ENCODE measurements at regions not wholly inside any gene's neighbourhood (a gene's known extent, or its start where the extent isn't known, plus 50 kb on each side); places are given as distances from the start of the nearest gene placed in this dataset.
"Not testable (repeated sequence)": the region's sequence is repeated elsewhere in the genome, so short reads cannot be mapped to it uniquely, and the experiment has no call there.

GRCh38 chr2:595141-595815, 81.9 kb downstream of the TMEM18 start:
- no peak for DNase-seq

GRCh38 chr2:594297-594949, 82.8 kb downstream of the TMEM18 start:
- no peak for DNase-seq

GRCh38 chr2:593356-594026, 83.7 kb downstream of the TMEM18 start:
- DNase-seq, result no peak

GRCh38 chr2:592737-593136, 84.5 kb downstream of the TMEM18 start:
- DNase-seq, result no peak

GRCh38 chr2:590214-591175, 86.7 kb downstream of the TMEM18 start:
- DNase-seq, result no peak

- no peak for DNase-seq
These were observed 87.7 kb downstream of the TMEM18 start for GRCh38 chr2:589281-590130.

- DNase-seq, result no peak
These were observed 89.0 kb downstream of the TMEM18 start for GRCh38 chr2:588074-588645.

GRCh38 chr2:587087-587960, 89.9 kb downstream of the TMEM18 start:
- DNase-seq, result no peak

- no peak for DNase-seq
These were observed 90.5 kb downstream of the TMEM18 start for GRCh38 chr2:586641-587076.

- no peak for DNase-seq
These were observed 92.1 kb downstream of the TMEM18 start for GRCh38 chr2:584863-585823.

GRCh38 chr2:583666-584065, 93.5 kb downstream of the TMEM18 start:
- DNase-seq, result no peak

- no peak for DNase-seq
These were observed 94.2 kb downstream of the TMEM18 start for GRCh38 chr2:582792-583528.

GRCh38 chr2:582289-582688, 94.9 kb downstream of the TMEM18 start:
- not testable (repeated sequence) for DNase-seq

- no peak for DNase-seq
These were observed 97.2 kb downstream of the TMEM18 start for GRCh38 chr2:579961-580360.

- DNase-seq, result no peak
These were observed 97.8 kb downstream of the TMEM18 start for GRCh38 chr2:579351-579886.

- DNase-seq, result no peak
These were observed 100.9 kb downstream of the TMEM18 start for GRCh38 chr2:576292-576691.

- DNase-seq, result no peak
These were observed 101.4 kb downstream of the TMEM18 start for GRCh38 chr2:575727-576236.

Data from fibroblast of skin of scalp (primary cell).